Common myeloid progenitor, CD34-positive (primary cell): ENCODE measurements at regions not wholly inside any gene's neighbourhood (a gene's known extent, or its start where the extent isn't known, plus 50 kb on each side); places are given as distances from the start of the nearest gene placed in this dataset.

Experiments
- CTCF ChIA-PET: fragments of 350-600 bp; sonication (Branson Sonifier 250); formaldehyde crosslinking; loops from one replicate; lab custom pipeline; 2021; ENCODE audit warnings: antibody characterized with exemption; lab: Charles Lee
- POLR2A ChIA-PET: fragments of 350-600 bp; sonication (Branson Sonifier 250); formaldehyde crosslinking; loops from one replicate; lab custom pipeline; 2021; ENCODE audit warnings: antibody characterized with exemption; lab: Charles Lee
- DNase-seq, 3 donors: peaks; one replicate each; pipeline versions ENCODE4 v3.0.0 to v3.0.0-alpha.2; 2013
- H3K27ac ChIP-seq, 2 experiments: 1 replicate in 1 of 2; 2 replicates in 1 of 2; pipeline ENCODE4 v1.7.0; 2013; ENCODE audit warnings: inconsistent platforms in 2 of 2, low read length in 2 of 2, mild to moderate bottlenecking in 2 of 2, low read depth in 1 of 2, moderate library complexity in 1 of 2; ENCODE audit not compliant: severe bottlenecking in 2 of 2, insufficient read depth in 1 of 2, poor library complexity in 1 of 2
- H3K27me3 ChIP-seq, 5 experiments: replicated peaks in 2 of 5; 1 replicate in 3 of 5; 2 replicates in 2 of 5; pipeline versions ENCODE4 v1.6.1 to v1.7.0; 2013; ENCODE audit warnings: low read length in 4 of 5, mild to moderate bottlenecking in 2 of 5, moderate library complexity in 2 of 5, inconsistent platforms in 1 of 5; ENCODE audit not compliant: insufficient read depth in 5 of 5, control insufficient read depth in 4 of 5
- H3K36me3 ChIP-seq, 4 experiments: 1 replicate in 2 of 4; 2 replicates in 2 of 4; pipeline versions ENCODE4 v1.6.1 to v1.7.0; 2013; ENCODE audit warnings: low read length in 3 of 4, control low read depth in 1 of 4, mild to moderate bottlenecking in 1 of 4; ENCODE audit not compliant: control insufficient read depth in 4 of 4, insufficient read depth in 4 of 4
- H3K4me1 ChIP-seq, 4 experiments: 1 replicate in 3 of 4; 2 replicates in 1 of 4; pipeline versions ENCODE4 v1.6.1 to v1.7.1; 2013; ENCODE audit warnings: low read length in 3 of 4, mild to moderate bottlenecking in 3 of 4, control low read depth in 1 of 4, inconsistent platforms in 1 of 4, moderate library complexity in 1 of 4; ENCODE audit not compliant: control insufficient read depth in 4 of 4, insufficient read depth in 4 of 4; ENCODE audit errors: control extremely low read depth in 1 of 4
- H3K4me3 ChIP-seq, 7 experiments: 1 replicate in 4 of 7; 2 replicates in 3 of 7; pipeline versions ENCODE4 v1.5.1 to v1.7.0; 2013; ENCODE audit warnings: mild to moderate bottlenecking in 7 of 7, low read length in 6 of 7, moderate library complexity in 6 of 7, inconsistent platforms in 2 of 7, low read depth in 2 of 7, control low read depth in 1 of 7; ENCODE audit not compliant: insufficient read depth in 4 of 7, control insufficient read depth in 1 of 7; ENCODE audit errors: extremely low read depth in 1 of 7
- H3K9me3 ChIP-seq, 5 experiments: 1 replicate in 4 of 5; 2 replicates in 1 of 5; pipeline versions ENCODE4 v1.6.1 to v1.7.1; 2013; ENCODE audit warnings: low read length in 4 of 5, mild to moderate bottlenecking in 2 of 5, inconsistent platforms in 1 of 5, low read depth in 1 of 5, moderate library complexity in 1 of 5; ENCODE audit not compliant: control insufficient read depth in 4 of 5, insufficient read depth in 2 of 5; ENCODE audit errors: control extremely low read depth in 1 of 5
- WGBS: methylation state at CpG from one replicate; pipeline ENCODE4 v1.1.5; 2013; ENCODE audit not compliant: insufficient coverage; 5-methylcytosine and 5-hydroxymethylcytosine counted together

DNA sequence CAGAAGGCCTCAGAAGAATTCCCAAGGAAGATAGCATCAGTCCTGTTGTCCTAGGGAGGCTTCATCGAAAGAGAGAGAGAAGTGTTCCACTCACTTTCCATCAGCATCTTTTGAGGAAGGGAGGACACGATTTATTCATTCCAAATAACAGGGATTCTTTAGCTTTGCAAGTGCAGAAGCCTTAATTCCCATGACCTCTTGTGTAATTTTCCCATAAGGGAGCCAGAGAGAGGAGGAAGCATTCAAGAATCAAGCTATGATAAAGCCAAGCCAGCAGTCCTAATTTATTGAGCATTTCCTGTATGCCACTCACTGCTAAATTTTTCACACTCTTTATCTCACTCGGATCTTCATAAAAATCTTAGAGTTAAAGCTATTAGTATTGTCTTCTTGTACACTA, 169.7 kb upstream of the MITF start:
- Histone ChIP-seq H3K9me3 (no peaks in the 10 kb centered on the region), H3K4me3 (no peak overlapping the region), H3K36me3 (no peaks in the 10 kb centered on the region), H3K27me3 (peaks cover 0 to 7% (median 0%) of the 10 kb centered on the region in 5 experiments), H3K4me1 (no peaks in the 10 kb centered on the region), H3K27ac (no peak overlapping the region)
- DNase-seq: no peak
- WGBS: 83% methylated on average over 2 of the region's 3 CpGs
- POLR2A ChIA-PET: no interaction called here
- CTCF ChIA-PET: interaction anchor here (1.1 kb wide), 1 partner anchor 8 kb away, joined by 3 read pairs; no protein-coding TSS in a partner anchor

DNA sequence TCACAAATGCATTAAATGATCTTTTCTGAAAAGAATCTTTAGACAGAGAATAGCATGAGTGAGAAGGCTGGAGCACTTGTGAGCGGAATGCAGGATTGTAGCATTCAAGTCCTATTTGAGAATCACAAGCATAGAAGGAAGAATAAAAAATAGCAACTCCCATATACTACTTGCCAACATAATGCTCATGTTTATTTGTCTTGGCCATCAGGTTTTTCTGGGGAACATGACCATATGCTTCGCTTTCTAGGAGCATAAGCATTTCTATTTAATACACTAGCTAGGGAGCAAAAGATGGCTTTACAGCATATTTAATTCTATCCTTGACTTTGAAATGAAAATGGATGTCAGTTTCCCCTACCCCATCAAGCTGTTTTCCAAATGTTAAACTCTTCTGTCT, 170.3 kb upstream of the MITF start:
- H3K4me3 ChIP-seq: no peak overlapping the region
- H3K27me3 ChIP-seq: peaks cover 0 to 7% (median 0%) of the 10 kb centered on the region in 5 experiments
- ChIA-PET POLR2A (no interaction called here), CTCF (interaction anchor here (1.1 kb wide), 1 partner anchor 8 kb away, joined by 3 read pairs; no protein-coding TSS in a partner anchor)
- H3K9me3 ChIP-seq: no peaks in the 10 kb centered on the region
- WGBS: no CpG with 5 or more reads among the region's 2 CpGs
- no peak for DNase-seq
- no peak overlapping the region for H3K27ac ChIP-seq
- no peaks in the 10 kb centered on the region for H3K4me1 ChIP-seq
- no peaks in the 10 kb centered on the region for H3K36me3 ChIP-seq

DNA sequence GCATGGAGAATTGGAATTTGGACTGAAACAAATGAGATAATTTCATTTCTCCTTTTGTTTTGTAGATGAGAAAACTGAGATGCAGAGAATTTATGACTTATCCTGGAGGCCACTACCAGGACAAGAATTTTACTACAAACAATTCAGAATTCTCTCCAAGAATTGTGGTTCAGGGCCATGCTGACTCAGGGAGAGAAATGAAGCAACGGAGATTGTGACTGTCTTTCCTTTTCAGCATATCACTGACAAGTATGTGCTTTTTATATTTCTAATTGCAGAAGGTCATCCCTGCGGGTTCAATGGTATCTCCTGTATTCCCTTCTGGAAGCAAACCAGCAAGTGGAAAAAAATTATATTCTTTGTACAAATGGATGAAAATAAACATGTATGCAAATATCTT, 170.8 kb upstream of the MITF start:
- ChIA-PET POLR2A (no interaction called here), CTCF (no interaction called here)
- no peak for DNase-seq
- no CpG with 5 or more reads among the region's 2 CpGs for WGBS
- no peaks in the 10 kb centered on the region for H3K9me3 ChIP-seq
- H3K4me1 ChIP-seq: no peaks in the 10 kb centered on the region
- H3K36me3 ChIP-seq: no peaks in the 10 kb centered on the region
- H3K4me3 ChIP-seq: no peak overlapping the region
- no peak overlapping the region for H3K27ac ChIP-seq
- peaks cover 0 to 7% (median 0%) of the 10 kb centered on the region in 5 experiments for H3K27me3 ChIP-seq

DNA sequence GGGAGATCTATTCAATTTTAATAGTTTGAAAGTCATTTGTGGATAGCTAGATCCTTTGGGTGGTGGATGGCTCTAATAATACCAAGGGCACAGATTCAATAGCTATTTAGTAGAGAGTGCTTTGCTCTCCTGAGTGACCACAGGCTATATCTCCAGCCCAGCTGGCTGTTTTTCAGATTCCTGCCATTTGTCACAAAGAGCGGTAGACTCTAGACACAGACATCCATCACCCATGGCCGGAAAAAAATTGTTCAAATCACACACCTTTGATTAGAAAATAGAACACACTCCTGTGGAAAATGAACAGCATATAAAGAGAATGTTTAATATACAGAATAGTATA, 171.6 kb upstream of the MITF start:
- no peak overlapping the region for H3K4me3 ChIP-seq
- H3K4me1 ChIP-seq: no peaks in the 10 kb centered on the region
- H3K27me3 ChIP-seq: peaks cover 0 to 4% (median 0%) of the 10 kb centered on the region in 5 experiments
- no CpG with 5 or more reads among the region's 2 CpGs for WGBS
- no peak overlapping the region for H3K27ac ChIP-seq
- POLR2A ChIA-PET: no interaction called here
- no peaks in the 10 kb centered on the region for H3K36me3 ChIP-seq
- no peaks in the 10 kb centered on the region for H3K9me3 ChIP-seq
- CTCF ChIA-PET: interaction anchor here (1.5 kb wide), 1 partner anchor 9 kb away, joined by 3 read pairs; no protein-coding TSS in a partner anchor
- DNase-seq: no peak

DNA sequence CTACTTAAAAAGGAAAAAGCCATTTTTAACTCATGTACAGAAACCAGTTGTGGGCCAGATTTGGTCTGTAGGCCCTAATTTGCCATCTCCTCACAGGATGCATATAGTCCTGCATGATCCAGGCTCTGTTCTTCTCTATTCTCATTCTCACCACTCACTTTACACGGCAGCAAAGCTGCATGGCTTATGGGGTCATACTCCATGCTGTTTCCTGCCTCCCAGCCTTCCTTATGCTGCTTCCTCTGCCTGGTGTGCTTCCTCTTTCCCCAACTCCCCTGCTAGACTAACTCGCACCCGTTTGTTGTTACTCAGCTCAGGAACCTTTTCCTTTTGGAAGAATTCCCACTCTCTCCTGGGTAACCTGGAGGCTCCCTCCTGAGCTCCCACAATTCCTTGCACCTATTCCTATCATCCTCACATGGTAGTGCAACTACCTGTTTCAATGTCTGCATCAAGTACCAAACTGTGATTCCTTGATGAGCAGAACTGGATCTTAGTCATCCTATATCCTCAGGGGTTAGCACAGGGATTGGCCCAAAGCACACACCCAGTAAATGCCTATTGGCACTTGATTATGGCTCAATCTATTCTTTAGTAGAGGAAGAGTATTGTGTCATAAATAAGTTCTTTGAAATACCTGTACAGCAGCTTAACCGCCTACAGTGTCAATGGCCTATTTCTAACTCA, 172.1 kb upstream of the MITF start:
- Histone ChIP-seq H3K36me3 (no peaks in the 10 kb centered on the region), H3K4me3 (no peak overlapping the region), H3K9me3 (no peaks in the 10 kb centered on the region), H3K27ac (no peak overlapping the region), H3K4me1 (no peaks in the 10 kb centered on the region), H3K27me3 (peaks cover 0 to 4% (median 0%) of the 10 kb centered on the region in 5 experiments)
- CTCF ChIA-PET: interaction anchor here (1.5 kb wide), 1 partner anchor 9 kb away, joined by 3 read pairs; no protein-coding TSS in a partner anchor
- WGBS: 90% methylated on average over 4 of the region's 4 CpGs
- DNase-seq: no peak
- POLR2A ChIA-PET: no interaction called here

DNA sequence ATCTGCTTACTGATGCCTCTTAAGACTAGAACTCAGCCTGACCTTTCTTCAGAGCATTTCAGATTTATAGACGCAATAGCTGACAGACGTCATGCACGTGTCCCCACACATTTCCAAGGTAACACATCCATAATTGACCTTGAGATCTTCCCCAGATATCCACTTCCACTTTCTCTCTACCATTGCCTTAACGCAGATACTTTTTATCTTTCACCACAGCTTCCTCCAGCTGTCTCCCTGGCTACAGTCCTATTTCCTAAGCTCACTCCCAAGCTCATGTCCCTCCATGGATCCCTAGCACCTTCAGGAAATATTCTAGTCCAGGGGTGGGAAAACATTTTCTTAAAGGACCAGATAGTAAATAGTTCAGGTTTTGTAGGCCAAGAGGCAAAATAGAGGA, 173.0 kb upstream of the MITF start:
- Histone ChIP-seq H3K9me3 (no peaks in the 10 kb centered on the region), H3K27me3 (peaks cover 0 to 4% (median 0%) of the 10 kb centered on the region in 5 experiments), H3K4me1 (no peaks in the 10 kb centered on the region), H3K27ac (no peak overlapping the region), H3K36me3 (no peaks in the 10 kb centered on the region), H3K4me3 (no peak overlapping the region)
- ChIA-PET POLR2A (no interaction called here), CTCF (interaction anchor here (1.5 kb wide), 1 partner anchor 8 kb away, joined by 3 read pairs; no protein-coding TSS in a partner anchor)
- 61% methylated on average over 4 of the region's 4 CpGs for WGBS
- DNase-seq: no peak

DNA sequence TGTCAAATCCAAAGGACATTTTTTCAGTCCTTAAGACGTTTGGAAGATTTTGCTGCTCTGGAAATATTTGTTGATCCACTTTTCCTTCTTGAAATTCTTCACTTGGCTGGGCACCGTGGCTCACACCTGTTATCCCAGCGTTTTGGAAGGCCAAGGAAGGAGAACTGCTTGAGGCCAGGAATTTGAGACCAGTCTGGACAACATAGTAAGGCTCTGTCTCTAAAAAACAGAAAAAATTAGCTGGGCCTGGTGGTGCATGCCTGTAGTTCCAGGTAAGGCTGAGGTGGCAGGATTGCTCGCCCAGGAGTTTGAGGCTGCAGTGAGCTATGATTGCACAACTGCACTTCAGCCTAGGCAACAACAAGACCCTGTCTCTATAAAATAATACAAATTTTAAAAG, 173.9 kb upstream of the MITF start:
- POLR2A ChIA-PET: no interaction called here

More for the DNA sequence above, 173.9 kb upstream of the MITF start:
- no peaks in the 10 kb centered on the region for H3K9me3 ChIP-seq
- H3K4me3 ChIP-seq: no peak overlapping the region
- peaks cover 0 to 4% (median 0%) of the 10 kb centered on the region in 5 experiments for H3K27me3 ChIP-seq
- CTCF ChIA-PET: no interaction called here
- DNase-seq: no peak
- H3K4me1 ChIP-seq: no peaks in the 10 kb centered on the region
- H3K36me3 ChIP-seq: no peaks in the 10 kb centered on the region
- WGBS: 95% methylated on average over 2 of the region's 4 CpGs
- H3K27ac ChIP-seq: no peak overlapping the region
